ENCODE measurements at regions not wholly inside any gene's neighbourhood (a gene's known extent, or its start where the extent isn't known, plus 50 kb on each side); places are given as distances from the start of the nearest gene placed in this dataset.

DNA sequence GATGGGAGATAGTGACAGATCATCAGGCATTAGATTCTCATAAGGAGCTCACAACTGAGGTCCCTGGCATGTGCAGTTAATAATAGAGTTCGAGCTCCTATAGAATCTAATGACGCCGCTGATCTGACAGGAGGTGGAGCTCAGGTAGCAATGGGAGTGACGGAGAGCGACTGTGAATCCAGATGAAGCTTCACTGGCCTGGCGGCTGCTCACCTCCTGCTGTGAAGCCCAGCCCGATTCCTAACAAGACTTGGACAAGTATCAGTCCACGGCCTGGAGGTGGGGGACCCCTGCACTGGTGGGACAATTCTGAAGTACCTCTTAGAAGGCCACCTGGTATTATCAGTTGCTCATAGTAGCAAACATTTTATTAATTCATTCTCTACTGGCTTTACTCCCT, 377.9 kb upstream of the ITGA1 start:
- H3K27me3 ChIP-seq (ENCODE audit: control insufficient read depth in 1 of 2, insufficient read depth in 2 of 2, low read length in 2 of 2), result no peaks in the 10 kb centered on the region
- no peak overlapping the region for H3K9ac ChIP-seq (ENCODE audit: low read length)
- no peaks in the 10 kb centered on the region for H3K9me3 ChIP-seq (ENCODE audit: low read length)
- H3K4me3 ChIP-seq (ENCODE audit: low read depth in 1 of 2, low read length in 2 of 2), result no peak overlapping the region
- H3K27ac ChIP-seq (ENCODE audit: low read depth, low read length), result no peak overlapping the region
- no peaks in the 10 kb centered on the region for H3K4me1 ChIP-seq (ENCODE audit: insufficient read depth, low read length)
- H3K36me3 ChIP-seq (ENCODE audit: insufficient read depth, low read length), result no peaks in the 10 kb centered on the region

DNA sequence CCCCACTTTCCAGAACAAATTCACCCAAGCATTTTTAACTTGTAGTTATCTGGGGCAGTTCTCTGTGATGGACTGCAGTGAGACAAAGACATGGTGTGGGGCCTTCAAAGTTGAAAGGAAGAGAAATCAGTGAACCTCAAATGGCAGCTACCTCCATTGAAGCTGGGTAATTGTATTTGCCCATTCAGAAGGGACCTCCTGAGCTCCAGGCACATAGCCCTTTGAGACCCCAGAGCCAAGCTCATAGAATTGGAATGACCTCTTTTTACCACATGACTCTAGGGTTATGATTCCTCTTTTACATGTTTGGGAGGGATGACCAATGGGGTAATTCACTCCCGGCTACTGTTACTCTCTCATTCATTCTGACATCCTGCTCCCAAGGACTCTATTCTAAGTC, 368.4 kb upstream of the ITGA1 start:
- no peak overlapping the region for H3K4me3 ChIP-seq (ENCODE audit: low read depth in 1 of 2, low read length in 2 of 2)
- no peaks in the 10 kb centered on the region for H3K36me3 ChIP-seq (ENCODE audit: insufficient read depth, low read length)
- no peak overlapping the region for H3K27ac ChIP-seq (ENCODE audit: low read depth, low read length)
- no peaks in the 10 kb centered on the region for H3K4me1 ChIP-seq (ENCODE audit: insufficient read depth, low read length)
- no peak overlapping the region for H3K9ac ChIP-seq (ENCODE audit: low read length)
- H3K27me3 ChIP-seq (ENCODE audit: control insufficient read depth in 1 of 2, insufficient read depth in 2 of 2, low read length in 2 of 2), result no peaks in the 10 kb centered on the region
- H3K9me3 ChIP-seq (ENCODE audit: low read length), result no peaks in the 10 kb centered on the region

DNA sequence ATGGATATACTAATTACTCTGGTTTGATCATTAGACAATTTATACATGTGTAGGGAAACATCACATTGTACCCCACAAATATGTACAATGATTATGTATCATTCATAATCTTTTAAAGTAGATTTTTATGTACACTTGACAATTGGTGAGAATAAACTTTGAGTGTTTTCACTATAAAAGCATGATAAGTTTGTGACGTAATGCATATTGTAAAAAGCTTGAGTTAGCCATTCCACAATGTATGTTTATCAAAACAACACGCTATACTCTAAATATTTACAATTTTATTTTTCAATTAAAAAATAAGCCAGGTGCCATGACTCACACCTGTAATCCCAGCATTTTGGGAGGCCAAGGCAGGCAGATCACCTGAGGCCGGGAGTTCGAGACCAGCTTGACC, 360.1 kb upstream of the ITGA1 start:
- Histone ChIP-seq H3K9ac (ENCODE audit: low read length) (no peak overlapping the region), H3K27me3 (ENCODE audit: control insufficient read depth in 1 of 2, insufficient read depth in 2 of 2, low read length in 2 of 2) (no peaks in the 10 kb centered on the region), H3K36me3 (ENCODE audit: insufficient read depth, low read length) (no peaks in the 10 kb centered on the region), H3K4me1 (ENCODE audit: insufficient read depth, low read length) (no peaks in the 10 kb centered on the region), H3K27ac (ENCODE audit: low read depth, low read length) (no peak overlapping the region), H3K9me3 (ENCODE audit: low read length) (no peaks in the 10 kb centered on the region), H3K4me3 (ENCODE audit: low read depth in 1 of 2, low read length in 2 of 2) (no peak overlapping the region)

DNA sequence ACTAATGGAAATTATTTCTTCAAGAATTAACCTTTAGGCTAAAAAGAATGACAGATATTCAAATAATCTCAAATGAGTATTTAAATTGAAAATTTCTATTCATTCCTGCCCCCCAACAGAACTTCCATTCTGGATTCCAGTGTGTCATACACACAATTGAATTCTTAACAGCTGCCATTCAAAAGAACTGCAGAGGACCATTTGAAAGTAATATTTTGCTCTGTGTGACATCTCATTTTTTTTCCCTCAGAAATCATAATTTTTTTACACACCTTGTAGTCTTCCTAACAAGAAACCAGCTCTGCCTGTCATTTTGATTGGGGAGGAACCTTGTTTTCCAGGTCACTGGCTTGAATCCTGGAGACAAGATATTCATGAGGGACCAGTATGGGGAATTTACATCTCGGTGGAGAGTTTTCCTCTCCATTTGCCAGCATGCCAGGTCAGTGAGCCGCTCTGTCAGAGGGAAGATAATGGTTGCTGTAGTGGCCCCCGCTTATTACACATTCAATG, 358.7 kb upstream of the ITGA1 start:
- no peaks in the 10 kb centered on the region for H3K36me3 ChIP-seq (ENCODE audit: insufficient read depth, low read length)
- H3K27ac ChIP-seq (ENCODE audit: low read depth, low read length), result no peak overlapping the region
- no peak overlapping the region for H3K9ac ChIP-seq (ENCODE audit: low read length)
- H3K27me3 ChIP-seq (ENCODE audit: control insufficient read depth in 1 of 2, insufficient read depth in 2 of 2, low read length in 2 of 2), result no peaks in the 10 kb centered on the region
- H3K9me3 ChIP-seq (ENCODE audit: low read length), result no peaks in the 10 kb centered on the region
- no peak overlapping the region for H3K4me3 ChIP-seq (ENCODE audit: low read depth in 1 of 2, low read length in 2 of 2)
- H3K4me1 ChIP-seq (ENCODE audit: insufficient read depth, low read length), result no peaks in the 10 kb centered on the region

DNA sequence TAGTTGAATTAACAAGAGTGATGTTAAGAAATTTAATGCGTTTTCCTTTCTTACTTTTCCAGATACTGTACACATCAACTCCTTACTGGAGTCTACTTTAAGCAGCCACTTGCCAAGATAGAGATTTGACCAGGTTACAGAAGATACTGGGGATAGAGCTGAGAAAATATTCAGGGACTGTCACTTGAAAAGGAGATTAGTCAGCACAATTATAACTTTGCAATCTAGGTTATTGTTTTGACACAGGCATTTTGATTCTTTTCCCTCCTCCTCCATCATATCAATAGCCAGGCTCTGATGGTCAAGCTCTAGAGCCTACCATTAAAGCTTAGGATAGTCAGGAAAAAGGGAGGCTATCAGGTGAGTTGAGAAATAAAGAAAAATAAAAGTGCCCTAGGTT, 345.9 kb upstream of the ITGA1 start:
- no peak overlapping the region for H3K9ac ChIP-seq (ENCODE audit: low read length)
- H3K27me3 ChIP-seq (ENCODE audit: control insufficient read depth in 1 of 2, insufficient read depth in 2 of 2, low read length in 2 of 2), result no peaks in the 10 kb centered on the region
- no peaks in the 10 kb centered on the region for H3K36me3 ChIP-seq (ENCODE audit: insufficient read depth, low read length)
- H3K4me1 ChIP-seq (ENCODE audit: insufficient read depth, low read length), result no peaks in the 10 kb centered on the region
- H3K27ac ChIP-seq (ENCODE audit: low read depth, low read length), result no peak overlapping the region
- no peak overlapping the region for H3K4me3 ChIP-seq (ENCODE audit: low read depth in 1 of 2, low read length in 2 of 2)
- no peaks in the 10 kb centered on the region for H3K9me3 ChIP-seq (ENCODE audit: low read length)

DNA sequence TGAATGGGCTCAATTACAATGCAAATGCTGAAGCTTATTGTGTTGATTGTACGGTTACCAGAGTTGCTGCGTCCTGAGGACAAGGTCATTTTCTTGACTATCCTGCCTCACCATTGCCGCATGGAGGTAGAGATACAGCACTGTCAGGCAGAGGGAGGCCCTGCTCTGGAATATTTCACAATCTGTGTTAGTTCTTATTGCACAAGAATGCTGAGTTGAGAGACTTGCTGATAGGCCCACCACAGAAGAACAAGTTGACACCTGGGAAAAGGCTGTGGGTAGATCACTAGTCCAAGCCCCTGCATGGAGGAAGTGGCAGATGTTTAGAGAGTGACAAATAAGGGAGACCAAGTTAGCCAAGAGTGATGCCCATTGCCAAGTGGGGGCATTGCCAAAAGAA, 344.5 kb upstream of the ITGA1 start:
- no peak overlapping the region for H3K4me3 ChIP-seq (ENCODE audit: low read depth in 1 of 2, low read length in 2 of 2)
- no peaks in the 10 kb centered on the region for H3K9me3 ChIP-seq (ENCODE audit: low read length)
- H3K27me3 ChIP-seq (ENCODE audit: control insufficient read depth in 1 of 2, insufficient read depth in 2 of 2, low read length in 2 of 2), result no peaks in the 10 kb centered on the region
- no peaks in the 10 kb centered on the region for H3K4me1 ChIP-seq (ENCODE audit: insufficient read depth, low read length)
- H3K9ac ChIP-seq (ENCODE audit: low read length), result no peak overlapping the region
- no peak overlapping the region for H3K27ac ChIP-seq (ENCODE audit: low read depth, low read length)
- H3K36me3 ChIP-seq (ENCODE audit: insufficient read depth, low read length), result no peaks in the 10 kb centered on the region

DNA sequence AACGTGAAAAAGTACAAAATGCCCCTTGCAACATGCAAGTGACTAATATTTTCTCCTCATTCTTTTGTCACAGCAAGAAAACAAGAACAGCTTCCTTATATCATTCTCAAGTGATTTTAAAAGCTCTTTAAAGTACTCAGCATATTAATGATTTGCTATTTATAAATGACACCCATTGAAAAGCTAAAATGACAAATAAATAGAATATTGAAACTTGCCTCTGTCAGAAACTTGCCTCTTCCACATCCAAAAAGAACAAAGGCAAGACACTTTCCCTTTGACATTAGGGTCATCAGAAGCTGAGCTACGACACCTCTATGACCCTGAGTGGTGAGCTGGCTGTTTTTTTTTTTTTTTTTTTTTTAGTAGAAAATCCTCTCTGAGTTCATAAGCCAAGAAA, 339.6 kb upstream of the ITGA1 start:
- H3K9ac ChIP-seq (ENCODE audit: low read length), result no peak overlapping the region
- no peaks in the 10 kb centered on the region for H3K27me3 ChIP-seq (ENCODE audit: control insufficient read depth in 1 of 2, insufficient read depth in 2 of 2, low read length in 2 of 2)
- H3K4me3 ChIP-seq (ENCODE audit: low read depth in 1 of 2, low read length in 2 of 2), result no peak overlapping the region
- H3K36me3 ChIP-seq (ENCODE audit: insufficient read depth, low read length), result no peaks in the 10 kb centered on the region
- no peak overlapping the region for H3K27ac ChIP-seq (ENCODE audit: low read depth, low read length)
- H3K9me3 ChIP-seq (ENCODE audit: low read length), result no peaks in the 10 kb centered on the region
- no peaks in the 10 kb centered on the region for H3K4me1 ChIP-seq (ENCODE audit: insufficient read depth, low read length)

DNA sequence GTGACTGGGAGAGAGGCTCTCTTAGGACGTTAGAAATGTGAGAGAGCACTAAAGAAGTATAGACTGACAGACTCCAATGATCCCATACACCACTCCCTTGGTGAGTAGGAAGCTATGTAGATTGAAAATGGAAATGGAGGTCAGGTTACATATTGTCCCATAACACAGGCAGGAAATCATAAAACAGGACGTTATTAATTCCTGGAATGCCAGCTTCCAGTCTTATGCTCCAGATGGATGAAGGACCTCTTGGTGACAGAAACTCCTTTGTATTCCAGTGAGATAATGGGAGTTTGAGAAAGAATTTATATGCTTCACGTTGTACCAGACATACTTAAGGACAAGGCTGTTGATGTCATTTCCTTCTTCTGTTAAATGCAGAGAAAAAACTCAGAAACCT, 338.2 kb upstream of the ITGA1 start:
- Histone ChIP-seq H3K9ac (ENCODE audit: low read length) (no peak overlapping the region), H3K27me3 (ENCODE audit: control insufficient read depth in 1 of 2, insufficient read depth in 2 of 2, low read length in 2 of 2) (no peaks in the 10 kb centered on the region), H3K27ac (ENCODE audit: low read depth, low read length) (no peak overlapping the region), H3K9me3 (ENCODE audit: low read length) (no peaks in the 10 kb centered on the region), H3K4me3 (ENCODE audit: low read depth in 1 of 2, low read length in 2 of 2) (no peak overlapping the region), H3K4me1 (ENCODE audit: insufficient read depth, low read length) (no peaks in the 10 kb centered on the region), H3K36me3 (ENCODE audit: insufficient read depth, low read length) (no peaks in the 10 kb centered on the region)

DNA sequence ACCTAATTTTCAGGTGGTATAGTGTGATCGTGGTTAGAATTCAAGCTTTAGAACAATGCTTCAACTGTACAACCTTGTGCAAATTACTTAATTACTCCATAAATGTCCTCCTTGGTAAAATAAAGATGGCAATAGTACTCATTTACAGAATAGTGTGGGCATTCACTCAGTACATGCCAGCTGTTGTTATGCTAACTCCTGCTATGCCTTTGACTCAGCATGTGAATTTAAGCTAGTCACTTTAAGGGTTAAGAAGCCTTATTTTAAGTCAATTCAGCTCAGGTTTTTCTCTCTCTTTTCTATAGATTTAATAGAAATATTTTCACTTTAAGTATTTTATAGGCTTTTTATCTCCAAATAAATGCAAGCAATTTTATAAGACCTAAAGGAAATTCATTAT, 335.6 kb upstream of the ITGA1 start:
- Histone ChIP-seq H3K27ac (ENCODE audit: low read depth, low read length) (no peak overlapping the region), H3K9ac (ENCODE audit: low read length) (no peak overlapping the region), H3K9me3 (ENCODE audit: low read length) (no peaks in the 10 kb centered on the region), H3K4me1 (ENCODE audit: insufficient read depth, low read length) (no peaks in the 10 kb centered on the region), H3K4me3 (ENCODE audit: low read depth in 1 of 2, low read length in 2 of 2) (no peak overlapping the region), H3K27me3 (ENCODE audit: control insufficient read depth in 1 of 2, insufficient read depth in 2 of 2, low read length in 2 of 2) (no peaks in the 10 kb centered on the region), H3K36me3 (ENCODE audit: insufficient read depth, low read length) (no peaks in the 10 kb centered on the region)

DNA sequence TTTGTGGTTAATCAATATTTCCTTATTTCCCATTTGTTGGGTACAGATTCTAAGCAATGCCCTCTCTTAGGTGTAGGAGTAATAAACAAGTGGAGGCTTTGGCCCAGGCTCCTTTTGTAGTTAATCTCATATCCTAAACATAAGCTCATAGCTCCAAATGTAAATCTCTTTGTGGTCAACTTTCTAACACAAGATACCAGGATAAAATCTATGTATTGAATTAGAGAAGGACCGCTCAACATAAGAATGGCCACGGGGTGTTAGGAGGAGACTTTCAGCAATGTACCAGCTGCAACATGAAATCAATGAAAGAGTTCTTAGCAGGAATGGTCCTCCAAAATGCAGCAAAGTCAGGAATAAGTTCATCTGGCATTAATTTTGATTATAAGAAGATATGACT, 334.5 kb upstream of the ITGA1 start:
- Histone ChIP-seq H3K4me3 (ENCODE audit: low read depth in 1 of 2, low read length in 2 of 2) (no peak overlapping the region), H3K4me1 (ENCODE audit: insufficient read depth, low read length) (no peaks in the 10 kb centered on the region), H3K9ac (ENCODE audit: low read length) (no peak overlapping the region), H3K9me3 (ENCODE audit: low read length) (no peaks in the 10 kb centered on the region), H3K27ac (ENCODE audit: low read depth, low read length) (no peak overlapping the region), H3K27me3 (ENCODE audit: control insufficient read depth in 1 of 2, insufficient read depth in 2 of 2, low read length in 2 of 2) (no peaks in the 10 kb centered on the region), H3K36me3 (ENCODE audit: insufficient read depth, low read length) (no peaks in the 10 kb centered on the region)

DNA sequence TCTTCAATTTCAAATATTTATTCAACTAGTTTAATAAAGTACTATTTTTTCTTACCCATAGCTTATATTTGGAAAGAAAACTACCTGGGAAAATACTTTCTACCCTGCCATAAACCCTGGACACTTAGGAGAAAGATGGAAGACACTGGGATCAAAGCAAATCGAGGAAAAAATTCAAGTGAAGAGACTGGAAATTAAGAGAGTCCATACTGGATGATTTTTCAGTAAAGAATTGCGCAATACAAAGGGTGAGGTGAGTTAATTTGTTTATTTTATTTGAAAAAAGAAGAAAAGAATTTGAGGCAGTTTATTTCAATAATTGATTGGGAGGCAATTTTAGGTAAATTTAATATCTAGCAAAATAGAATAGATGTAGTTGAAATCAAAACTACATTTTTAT, 331.8 kb upstream of the ITGA1 start:
- Histone ChIP-seq H3K27me3 (ENCODE audit: control insufficient read depth in 1 of 2, insufficient read depth in 2 of 2, low read length in 2 of 2) (no peaks in the 10 kb centered on the region), H3K4me3 (ENCODE audit: low read depth in 1 of 2, low read length in 2 of 2) (no peak overlapping the region), H3K9ac (ENCODE audit: low read length) (no peak overlapping the region), H3K27ac (ENCODE audit: low read depth, low read length) (no peak overlapping the region), H3K9me3 (ENCODE audit: low read length) (no peaks in the 10 kb centered on the region), H3K36me3 (ENCODE audit: insufficient read depth, low read length) (no peaks in the 10 kb centered on the region), H3K4me1 (ENCODE audit: insufficient read depth, low read length) (no peaks in the 10 kb centered on the region)

DNA sequence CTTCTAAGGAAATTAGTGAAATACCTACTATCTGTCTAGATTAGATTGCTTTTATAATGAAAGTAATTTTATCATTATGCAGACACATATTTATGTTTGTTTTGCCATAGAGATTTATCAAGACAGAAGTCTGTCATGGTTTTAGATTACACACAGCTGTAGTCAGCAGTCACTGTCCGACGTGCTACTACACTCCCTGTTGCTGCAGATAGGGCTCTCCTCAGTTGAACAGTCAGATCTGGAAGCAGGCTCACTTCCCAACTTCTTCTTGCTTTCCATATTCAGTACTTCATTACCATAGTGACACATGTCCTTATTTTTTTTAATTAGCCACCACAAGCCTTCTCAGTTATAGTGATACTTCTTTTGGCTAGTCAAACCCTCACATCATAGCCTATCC, 329.9 kb upstream of the ITGA1 start:
- Histone ChIP-seq H3K9ac (ENCODE audit: low read length) (no peak overlapping the region), H3K27me3 (ENCODE audit: control insufficient read depth in 1 of 2, insufficient read depth in 2 of 2, low read length in 2 of 2) (no peaks in the 10 kb centered on the region), H3K27ac (ENCODE audit: low read depth, low read length) (no peak overlapping the region), H3K4me3 (ENCODE audit: low read depth in 1 of 2, low read length in 2 of 2) (no peak overlapping the region), H3K4me1 (ENCODE audit: insufficient read depth, low read length) (no peaks in the 10 kb centered on the region), H3K36me3 (ENCODE audit: insufficient read depth, low read length) (no peaks in the 10 kb centered on the region), H3K9me3 (ENCODE audit: low read length) (no peaks in the 10 kb centered on the region)
